ENCODE measurements at regions not wholly inside any gene's neighbourhood (a gene's known extent, or its start where the extent isn't known, plus 50 kb on each side); places are given as distances from the start of the nearest gene placed in this dataset.
"Not testable (repeated sequence)": the region's sequence is repeated elsewhere in the genome, so short reads cannot be mapped to it uniquely, and the experiment has no call there.

DNA sequence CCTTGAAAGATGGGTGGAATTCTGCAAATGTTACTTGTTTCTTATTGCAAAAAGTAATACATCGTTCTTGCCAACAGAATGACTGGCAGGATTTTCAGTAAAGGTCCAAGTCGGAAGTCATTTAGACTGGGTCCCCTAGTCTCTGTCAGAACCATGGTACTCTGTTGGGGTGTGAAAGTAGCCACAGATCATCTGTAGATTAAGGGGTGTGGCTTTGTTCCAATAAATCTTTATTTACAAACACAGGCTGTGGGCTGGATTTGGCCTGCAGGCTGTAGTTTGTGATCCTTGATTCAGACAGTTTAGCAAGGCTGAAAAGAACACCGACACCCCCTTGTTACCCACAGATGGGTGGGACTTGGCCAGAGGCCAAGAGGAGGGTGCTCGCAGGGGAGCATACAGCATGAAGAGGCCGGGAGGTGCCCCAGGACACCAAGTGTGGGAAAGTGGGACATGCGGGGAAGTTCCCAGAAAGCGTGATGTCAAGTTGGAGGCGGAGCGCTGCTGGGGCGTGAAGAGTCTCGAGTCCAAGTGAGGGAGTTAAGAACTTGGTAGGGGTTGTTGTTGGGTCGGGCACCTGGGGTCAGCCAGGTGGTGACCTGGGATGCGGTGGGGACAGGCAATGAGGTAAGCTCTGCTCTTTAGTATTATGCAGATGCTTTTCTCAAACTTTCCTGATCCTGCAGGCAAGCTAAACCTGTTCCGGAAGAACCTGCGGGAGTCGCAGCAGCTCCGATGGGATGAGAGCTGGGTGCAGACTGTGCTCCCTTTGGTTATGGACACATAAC, 175.7 kb downstream of the ADRA2C start:
- TF ChIP-seq, protein P1, sequence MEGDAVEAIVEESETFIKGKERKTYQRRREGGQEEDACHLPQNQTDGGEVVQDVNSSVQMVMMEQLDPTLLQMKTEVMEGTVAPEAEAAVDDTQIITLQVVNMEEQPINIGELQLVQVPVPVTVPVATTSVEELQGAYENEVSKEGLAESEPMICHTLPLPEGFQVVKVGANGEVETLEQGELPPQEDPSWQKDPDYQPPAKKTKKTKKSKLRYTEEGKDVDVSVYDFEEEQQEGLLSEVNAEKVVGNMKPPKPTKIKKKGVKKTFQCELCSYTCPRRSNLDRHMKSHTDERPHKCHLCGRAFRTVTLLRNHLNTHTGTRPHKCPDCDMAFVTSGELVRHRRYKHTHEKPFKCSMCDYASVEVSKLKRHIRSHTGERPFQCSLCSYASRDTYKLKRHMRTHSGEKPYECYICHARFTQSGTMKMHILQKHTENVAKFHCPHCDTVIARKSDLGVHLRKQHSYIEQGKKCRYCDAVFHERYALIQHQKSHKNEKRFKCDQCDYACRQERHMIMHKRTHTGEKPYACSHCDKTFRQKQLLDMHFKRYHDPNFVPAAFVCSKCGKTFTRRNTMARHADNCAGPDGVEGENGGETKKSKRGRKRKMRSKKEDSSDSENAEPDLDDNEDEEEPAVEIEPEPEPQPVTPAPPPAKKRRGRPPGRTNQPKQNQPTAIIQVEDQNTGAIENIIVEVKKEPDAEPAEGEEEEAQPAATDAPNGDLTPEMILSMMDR (IDR thresholded peaks at IDR 0.05): not testable (repeated sequence)
- not testable (repeated sequence) for TF ChIP-seq ZFX (IDR thresholded peaks at IDR 0.05; ENCODE audit: borderline replicate concordance)

All from 22Rv1 (cell line).